Activated CD4-positive, alpha-beta T cell treated with anti-CD3 and anti-CD28 coated beads for 36 hours (primary cell): ENCODE measurements at regions not wholly inside any gene's neighbourhood (a gene's known extent, or its start where the extent isn't known, plus 50 kb on each side); places are given as distances from the start of the nearest gene placed in this dataset.

Experiments used
- ATAC-seq: fragments of 200-7000 bp; cut with Tn5 transposase; one replicate; pipeline ENCODE4 v1.10.0; 2021; ENCODE audit warnings: mild to moderate bottlenecking, moderate library complexity
- CTCF ChIA-PET: fragments of 350-600 bp; sonication (Branson Sonifier 250); formaldehyde crosslinking; loops from one replicate; lab custom pipeline; 2021; ENCODE audit warnings: antibody characterized with exemption; lab: Charles Lee
- POLR2A ChIA-PET: fragments of 350-600 bp; sonication (Branson Sonifier 250); formaldehyde crosslinking; loops from one replicate; lab custom pipeline; 2021; ENCODE audit warnings: antibody characterized with exemption, inconsistent platforms; lab: Charles Lee
- DNase-seq: peaks from one replicate; pipeline ENCODE4 v3.0.0-alpha.2; 2020
- H3K27ac Mint-ChIP-seq: one replicate; pipeline ENCODE4 v1.8.0; 2021; ENCODE audit warnings: mixed read lengths
- H3K27me3 Mint-ChIP-seq: one replicate; pipeline ENCODE4 v1.8.0; 2021; ENCODE audit warnings: mixed read lengths
- H3K36me3 Mint-ChIP-seq: one replicate; pipeline ENCODE4 v1.8.0; 2021; ENCODE audit warnings: low read depth, mixed read lengths
- H3K4me1 Mint-ChIP-seq: one replicate; pipeline ENCODE4 v1.8.0; 2021; ENCODE audit warnings: mixed read lengths
- H3K4me3 Mint-ChIP-seq: one replicate; pipeline ENCODE4 v1.8.0; 2021; ENCODE audit warnings: mild to moderate bottlenecking, moderate library complexity, mixed read lengths
- H3K9me3 Mint-ChIP-seq: one replicate; pipeline ENCODE4 v1.8.0; 2021; ENCODE audit warnings: low read depth, mixed read lengths
- intact Hi-C, 2 experiments: fragments of 100-400 bp; cut with DNase I in 1 of 2; cut with micrococcal nuclease in 1 of 2; formaldehyde crosslinking; loops; one replicate each; pipeline versions ENCODE4 v1.14.2 to v1.15.1; 2022 to 2024; cut with DNase I, micrococcal nuclease

- DNase-seq, result no peak
- ATAC-seq, result no peak
- H3K27me3 Mint-ChIP-seq, result no peaks in the 10 kb centered on the region
- H3K4me1 Mint-ChIP-seq, result no peaks in the 10 kb centered on the region
- ChIA-PET CTCF (no interaction called here), POLR2A (no interaction called here)
- H3K36me3 Mint-ChIP-seq, result no peaks in the 10 kb centered on the region
- intact Hi-C loops, result no loop called here
- H3K27ac Mint-ChIP-seq, result no peak overlapping the region
- H3K4me3 Mint-ChIP-seq, result no peak overlapping the region
- peaks cover 2% of the 10 kb centered on the region for H3K9me3 Mint-ChIP-seq
Observed at GRCh38 chr7:124692425-124692824, 73.2 kb downstream of the GPR37 start.

GRCh38 chr7:124690840-124691239 is 74.8 kb downstream of the GPR37 start:
- ChIA-PET CTCF (no interaction called here), POLR2A (no interaction called here)
- no peaks in the 10 kb centered on the region for H3K4me1 Mint-ChIP-seq
- H3K36me3 Mint-ChIP-seq, result no peaks in the 10 kb centered on the region
- DNase-seq (no peak), ATAC-seq (no peak)
- peaks cover 2% of the 10 kb centered on the region for H3K9me3 Mint-ChIP-seq
- H3K4me3 Mint-ChIP-seq, result no peak overlapping the region
- intact Hi-C loops, result no loop called here
- H3K27me3 Mint-ChIP-seq, result no peaks in the 10 kb centered on the region
- no peak overlapping the region for H3K27ac Mint-ChIP-seq

DNA sequence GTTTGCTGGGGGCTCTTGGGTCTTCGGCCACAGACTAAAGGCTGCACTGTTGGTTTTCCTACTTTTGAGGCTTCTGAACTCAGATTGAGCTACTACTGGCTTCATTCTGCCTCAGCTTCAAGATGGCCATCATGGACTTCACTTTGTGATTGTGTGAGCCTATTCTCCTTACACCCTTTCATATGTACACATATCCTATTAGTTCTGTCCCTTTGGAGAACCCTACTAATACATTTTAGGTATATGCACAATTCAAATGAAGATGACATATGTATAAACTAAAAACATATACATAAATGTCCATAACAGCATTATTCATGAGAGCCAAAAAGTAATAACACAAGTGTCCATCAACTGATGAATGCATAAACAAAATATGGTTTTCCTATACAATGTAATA is 75.7 kb downstream of the GPR37 start:
- Mint-ChIP-seq H3K27me3 (no peaks in the 10 kb centered on the region), H3K4me3 (no peak overlapping the region), H3K36me3 (no peaks in the 10 kb centered on the region), H3K9me3 (peaks cover 2% of the 10 kb centered on the region), H3K27ac (no peak overlapping the region), H3K4me1 (no peaks in the 10 kb centered on the region)
- DNase-seq (no peak), ATAC-seq (no peak)
- CTCF ChIA-PET, result no interaction called here
- intact Hi-C loops, result no loop called here
- POLR2A ChIA-PET, result no interaction called here

GRCh38 chr7:124689523-124689922 is 76.1 kb downstream of the GPR37 start:
- CTCF ChIA-PET, result no interaction called here
- Mint-ChIP-seq H3K4me1 (no peaks in the 10 kb centered on the region), H3K4me3 (no peak overlapping the region), H3K27me3 (no peaks in the 10 kb centered on the region), H3K9me3 (peaks cover 2% of the 10 kb centered on the region), H3K36me3 (no peaks in the 10 kb centered on the region), H3K27ac (no peak overlapping the region)
- intact Hi-C loops, result no loop called here
- no peak for ATAC-seq
- no peak for DNase-seq
- POLR2A ChIA-PET, result no interaction called here

DNA sequence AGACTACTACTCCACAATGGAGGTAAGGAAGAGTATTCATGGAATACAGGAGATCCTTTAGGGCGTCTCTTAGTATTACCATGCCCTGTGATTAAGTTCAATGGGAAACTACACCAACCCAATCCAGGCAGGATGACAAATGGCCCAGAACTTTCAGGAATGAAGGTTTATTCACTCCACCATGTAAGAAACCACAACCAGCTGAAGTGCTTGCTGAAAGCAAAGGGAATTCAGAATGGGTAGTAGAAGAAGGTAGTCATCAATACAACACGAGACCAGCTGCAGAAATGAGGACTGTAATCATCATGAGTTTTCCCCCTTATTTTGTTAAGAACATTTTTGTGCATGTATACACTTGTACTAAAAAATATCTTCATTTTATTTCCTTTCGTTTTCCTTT is 76.6 kb downstream of the GPR37 start:
- ChIA-PET POLR2A (no interaction called here), CTCF (no interaction called here)
- no peak overlapping the region for H3K4me3 Mint-ChIP-seq
- DNase-seq (no peak), ATAC-seq (no peak)
- H3K36me3 Mint-ChIP-seq, result no peaks in the 10 kb centered on the region
- intact Hi-C loops, result no loop called here
- H3K4me1 Mint-ChIP-seq, result no peaks in the 10 kb centered on the region
- no peak overlapping the region for H3K27ac Mint-ChIP-seq
- no peaks in the 10 kb centered on the region for H3K27me3 Mint-ChIP-seq
- peaks cover 2% of the 10 kb centered on the region for H3K9me3 Mint-ChIP-seq

GRCh38 chr7:124686543-124687171 is 78.9 kb downstream of the GPR37 start:
- intact Hi-C loops, result no loop called here
- ATAC-seq (no peak), DNase-seq (no peak)
- ChIA-PET CTCF (no interaction called here), POLR2A (no interaction called here)
- Mint-ChIP-seq H3K36me3 (no peaks in the 10 kb centered on the region), H3K27me3 (no peaks in the 10 kb centered on the region), H3K4me3 (no peak overlapping the region), H3K9me3 (peaks cover 2% of the 10 kb centered on the region), H3K27ac (no peak overlapping the region), H3K4me1 (no peaks in the 10 kb centered on the region)

DNA sequence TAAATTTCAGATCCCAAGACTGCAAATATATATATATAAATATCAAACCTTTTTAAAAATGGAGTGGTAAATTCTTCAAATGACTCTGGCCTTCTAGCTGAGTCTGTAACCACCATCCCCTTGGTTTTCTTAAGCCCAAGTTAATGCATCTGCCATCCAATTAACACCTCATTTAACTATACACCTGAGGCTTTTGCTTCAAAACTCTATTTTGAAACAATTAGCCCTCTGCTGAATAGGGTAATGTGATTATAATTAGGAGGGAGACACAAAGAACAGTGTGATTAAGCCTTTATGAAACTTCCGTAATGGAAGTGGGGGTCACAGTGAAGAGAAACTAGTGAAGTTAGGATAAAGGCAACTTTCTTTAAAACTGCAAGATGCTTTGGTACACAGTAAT is 83.6 kb downstream of the GPR37 start:
- ChIA-PET POLR2A (no interaction called here), CTCF (no interaction called here)
- H3K27ac Mint-ChIP-seq, result no peak overlapping the region
- no peaks in the 10 kb centered on the region for H3K36me3 Mint-ChIP-seq
- no peak overlapping the region for H3K4me3 Mint-ChIP-seq
- intact Hi-C loops, result no loop called here
- ATAC-seq, result no peak
- H3K4me1 Mint-ChIP-seq, result no peaks in the 10 kb centered on the region
- H3K27me3 Mint-ChIP-seq, result no peaks in the 10 kb centered on the region
- no peaks in the 10 kb centered on the region for H3K9me3 Mint-ChIP-seq
- DNase-seq, result no peak

DNA sequence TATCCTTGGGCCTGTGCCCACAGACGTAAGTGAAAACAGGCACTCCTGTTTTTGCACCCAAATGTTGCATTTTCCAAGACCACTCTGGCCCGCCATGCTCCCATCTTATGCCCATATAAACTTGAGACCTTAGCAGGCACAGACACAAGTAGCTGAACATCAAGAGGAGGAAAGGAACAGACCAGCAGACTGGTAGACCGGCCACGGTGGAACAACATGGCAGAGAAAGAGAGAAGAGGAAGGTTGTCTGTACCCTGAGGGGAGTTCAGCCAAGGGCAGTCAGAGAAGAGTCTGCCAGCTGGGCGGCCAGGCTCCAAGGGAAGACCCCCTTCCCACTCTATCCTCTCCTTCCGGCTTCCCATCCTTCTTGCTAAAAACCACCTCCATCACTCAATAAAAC is 85.3 kb downstream of the GPR37 start:
- Mint-ChIP-seq H3K4me1 (no peaks in the 10 kb centered on the region), H3K36me3 (no peaks in the 10 kb centered on the region), H3K27me3 (no peaks in the 10 kb centered on the region), H3K27ac (no peak overlapping the region), H3K9me3 (no peaks in the 10 kb centered on the region), H3K4me3 (no peak overlapping the region)
- no peak for DNase-seq
- intact Hi-C loops, result no loop called here
- POLR2A ChIA-PET, result no interaction called here
- no peak for ATAC-seq
- CTCF ChIA-PET, result no interaction called here

GRCh38 chr7:124679586-124680225 is 85.9 kb downstream of the GPR37 start:
- Mint-ChIP-seq H3K4me3 (no peak overlapping the region), H3K27me3 (no peaks in the 10 kb centered on the region), H3K9me3 (no peaks in the 10 kb centered on the region), H3K4me1 (no peaks in the 10 kb centered on the region), H3K36me3 (no peaks in the 10 kb centered on the region), H3K27ac (no peak overlapping the region)
- CTCF ChIA-PET, result no interaction called here
- POLR2A ChIA-PET, result no interaction called here
- DNase-seq (no peak), ATAC-seq (no peak)
- intact Hi-C loops, result no loop called here

DNA sequence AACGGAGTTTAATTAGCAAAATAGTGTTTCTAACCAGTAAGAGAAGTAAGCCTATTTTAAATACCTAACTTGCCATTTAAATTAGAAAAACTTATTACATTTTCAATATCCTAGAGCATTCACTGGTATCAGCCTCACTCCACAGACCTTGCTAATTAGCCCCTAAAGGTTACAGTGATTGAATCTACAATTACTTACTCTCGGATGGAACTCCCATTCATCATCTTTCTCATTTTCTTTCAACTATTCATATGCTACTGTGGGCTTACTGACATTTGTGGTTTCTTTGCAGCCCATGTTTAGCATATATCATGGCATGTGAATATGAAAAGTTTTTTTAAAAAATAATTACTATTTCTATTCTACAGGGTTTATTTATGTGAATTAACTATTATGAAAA is 86.4 kb downstream of the GPR37 start:
- no peak for ATAC-seq
- Mint-ChIP-seq H3K4me1 (no peaks in the 10 kb centered on the region), H3K27ac (no peak overlapping the region), H3K36me3 (no peaks in the 10 kb centered on the region), H3K9me3 (no peaks in the 10 kb centered on the region), H3K27me3 (no peaks in the 10 kb centered on the region), H3K4me3 (no peak overlapping the region)
- DNase-seq, result no peak
- intact Hi-C loops, result no loop called here
- ChIA-PET POLR2A (no interaction called here), CTCF (no interaction called here)

DNA sequence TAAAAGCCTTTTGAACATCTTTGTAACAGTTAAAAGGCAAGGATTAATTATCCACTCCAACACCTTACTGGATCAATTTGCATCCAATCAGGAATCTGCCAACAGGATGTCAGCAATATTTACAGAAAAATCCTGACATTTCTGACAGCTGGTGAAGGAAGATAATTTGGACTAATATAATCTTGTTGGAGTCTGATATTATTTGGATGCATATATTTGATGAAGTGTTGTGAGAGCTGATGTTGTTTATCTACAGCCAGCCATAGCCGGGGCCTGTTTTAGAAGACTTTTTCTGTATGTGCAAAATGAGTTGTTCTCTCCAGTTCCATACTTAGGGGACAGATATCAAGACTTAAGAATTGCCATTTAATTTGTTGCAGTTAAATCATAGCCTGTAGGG is 91.1 kb downstream of the GPR37 start:
- intact Hi-C loops, result no loop called here
- H3K27me3 Mint-ChIP-seq, result no peaks in the 10 kb centered on the region
- ChIA-PET POLR2A (no interaction called here), CTCF (no interaction called here)
- no peak for ATAC-seq
- no peaks in the 10 kb centered on the region for H3K4me1 Mint-ChIP-seq
- no peak overlapping the region for H3K27ac Mint-ChIP-seq
- no peaks in the 10 kb centered on the region for H3K36me3 Mint-ChIP-seq
- no peak for DNase-seq
- H3K9me3 Mint-ChIP-seq, result no peaks in the 10 kb centered on the region
- no peak overlapping the region for H3K4me3 Mint-ChIP-seq

DNA sequence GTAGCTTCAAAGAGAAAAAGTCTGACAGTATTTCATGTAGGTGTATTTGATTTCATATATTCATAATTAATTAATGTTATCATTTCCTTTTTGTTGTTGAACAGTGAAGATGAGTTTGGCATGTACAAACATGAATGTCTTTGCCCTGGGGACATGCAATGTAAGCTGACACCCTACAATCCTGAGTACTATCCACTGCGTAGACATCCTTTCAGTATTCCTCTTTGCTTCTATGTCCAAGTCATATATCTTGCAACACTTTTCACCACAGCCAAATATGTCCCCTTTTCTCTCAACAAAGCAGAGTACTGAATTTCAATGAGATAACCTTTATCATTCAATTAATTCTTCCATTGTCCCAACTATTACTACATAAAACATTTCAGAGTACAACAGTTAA is 93.6 kb downstream of the GPR37 start:
- Mint-ChIP-seq H3K27me3 (no peaks in the 10 kb centered on the region), H3K4me1 (no peaks in the 10 kb centered on the region), H3K9me3 (no peaks in the 10 kb centered on the region), H3K4me3 (no peak overlapping the region), H3K36me3 (no peaks in the 10 kb centered on the region), H3K27ac (no peak overlapping the region)
- DNase-seq, result no peak
- CTCF ChIA-PET, result no interaction called here
- ATAC-seq, result no peak
- POLR2A ChIA-PET, result no interaction called here
- intact Hi-C loops, result no loop called here
